Stimulated activated CD4-positive, alpha-beta T cell treated with anti-CD3 and anti-CD28 coated beads, Interleukin-1b, Interleukin-23, amount 100 ng/mL, for 24 hours (primary cell): ENCODE measurements at regions not wholly inside any gene's neighbourhood (a gene's known extent, or its start where the extent isn't known, plus 50 kb on each side); places are given as distances from the start of the nearest gene placed in this dataset.

Source experiments
- DNase-seq, 4 experiments: peaks; one replicate each; pipeline ENCODE4 v3.0.0-alpha.2; 2020; ENCODE audit warnings: low read depth in 4 of 4, low spot score in 1 of 4

DNA sequence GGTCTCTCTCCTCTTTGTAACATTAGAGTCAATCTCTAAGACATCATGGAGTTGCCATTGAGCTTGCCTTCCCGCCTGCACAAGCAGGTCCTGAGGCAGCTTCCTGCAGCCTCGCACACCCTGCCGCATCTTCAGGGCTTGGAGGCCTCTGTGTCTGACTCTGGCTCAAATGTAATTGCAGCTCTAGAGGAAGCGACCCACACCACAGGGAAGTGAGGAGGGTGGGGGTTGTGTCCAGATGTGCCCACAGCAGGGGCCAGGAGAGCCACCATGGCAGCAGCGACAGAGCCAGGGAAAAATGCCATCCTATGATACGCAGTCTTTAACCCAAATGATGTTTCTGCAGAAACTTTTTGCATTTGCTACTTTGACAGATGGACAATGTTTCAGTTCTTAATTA lies 216.0 kb upstream of the ZNF32 start:
- DNase-seq = no peak

DNA sequence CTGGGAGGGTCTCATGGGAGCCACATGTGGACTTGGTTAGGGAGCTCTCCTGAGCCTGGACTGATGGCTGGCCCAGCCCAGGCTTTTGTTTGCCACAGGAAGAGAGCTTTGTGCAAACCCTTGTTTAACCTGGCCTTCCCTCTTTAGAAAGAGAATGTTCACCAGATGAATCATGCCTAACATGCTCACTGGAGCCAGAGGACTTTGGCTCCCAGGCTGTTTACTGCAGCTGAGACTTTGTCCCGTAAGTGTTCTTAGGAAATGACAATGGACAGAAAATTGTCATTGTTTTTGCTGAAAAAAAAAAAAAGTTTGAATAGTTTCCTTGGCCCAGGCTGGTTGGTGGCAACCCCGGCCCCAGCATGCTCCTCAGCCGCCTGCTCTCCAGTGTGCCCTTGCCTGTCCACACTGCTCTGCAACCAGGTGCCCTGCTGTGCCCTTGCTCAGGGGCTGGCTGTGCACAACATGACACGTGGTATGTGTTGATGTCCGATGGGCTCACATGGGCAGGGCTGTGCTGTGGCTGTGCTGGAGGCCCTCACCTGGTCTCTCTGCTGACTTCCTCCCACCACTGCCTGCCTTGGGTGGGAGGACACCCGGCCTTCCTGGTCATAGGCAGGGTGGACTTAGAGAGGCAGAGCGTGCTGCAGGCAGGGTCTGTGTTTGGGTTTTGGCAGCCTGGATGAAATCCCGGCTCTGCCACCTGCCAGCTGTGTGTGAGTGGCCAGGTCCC lies 215.3 kb upstream of the ZNF32 start:
- no peak for DNase-seq

DNA sequence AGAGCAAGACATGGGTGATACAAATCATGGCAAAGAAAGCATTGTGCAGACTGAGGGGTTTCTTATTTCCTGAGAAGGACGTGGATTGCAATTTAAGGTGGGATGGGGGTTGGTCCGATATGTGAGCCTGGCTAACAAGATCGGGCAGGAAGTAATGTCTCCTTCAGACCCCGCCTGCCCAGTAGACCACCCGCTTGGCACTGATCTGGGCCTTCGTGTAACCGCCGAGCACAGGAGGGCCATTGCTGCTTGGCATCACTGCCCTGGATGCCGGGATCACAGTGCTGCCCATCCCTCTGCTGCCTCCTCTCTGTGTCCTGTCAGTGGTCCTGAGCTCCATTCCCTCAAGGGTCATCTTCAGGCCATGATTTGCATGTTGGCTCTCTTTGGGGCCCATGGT lies 214.6 kb upstream of the ZNF32 start:
- no peak for DNase-seq

DNA sequence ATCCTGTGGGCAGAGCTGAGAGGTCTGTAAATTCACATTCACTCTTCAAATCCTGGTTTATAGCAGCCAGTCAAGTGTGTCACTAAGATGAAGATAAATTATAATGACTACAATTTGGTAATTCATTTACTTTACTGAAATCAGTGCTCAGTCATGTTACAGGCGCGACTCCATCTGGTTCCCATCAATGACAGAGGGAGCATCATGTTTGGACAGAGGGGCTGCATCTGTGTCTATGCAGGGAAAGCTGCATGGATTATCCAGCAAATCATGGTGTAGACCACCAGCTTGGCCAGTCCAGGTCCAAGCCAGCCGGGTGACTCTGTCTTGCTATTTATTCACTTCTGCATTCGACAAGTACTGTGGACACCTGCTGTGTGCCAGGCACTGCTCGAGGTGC lies 214.1 kb upstream of the ZNF32 start:
- DNase-seq = no peak

DNA sequence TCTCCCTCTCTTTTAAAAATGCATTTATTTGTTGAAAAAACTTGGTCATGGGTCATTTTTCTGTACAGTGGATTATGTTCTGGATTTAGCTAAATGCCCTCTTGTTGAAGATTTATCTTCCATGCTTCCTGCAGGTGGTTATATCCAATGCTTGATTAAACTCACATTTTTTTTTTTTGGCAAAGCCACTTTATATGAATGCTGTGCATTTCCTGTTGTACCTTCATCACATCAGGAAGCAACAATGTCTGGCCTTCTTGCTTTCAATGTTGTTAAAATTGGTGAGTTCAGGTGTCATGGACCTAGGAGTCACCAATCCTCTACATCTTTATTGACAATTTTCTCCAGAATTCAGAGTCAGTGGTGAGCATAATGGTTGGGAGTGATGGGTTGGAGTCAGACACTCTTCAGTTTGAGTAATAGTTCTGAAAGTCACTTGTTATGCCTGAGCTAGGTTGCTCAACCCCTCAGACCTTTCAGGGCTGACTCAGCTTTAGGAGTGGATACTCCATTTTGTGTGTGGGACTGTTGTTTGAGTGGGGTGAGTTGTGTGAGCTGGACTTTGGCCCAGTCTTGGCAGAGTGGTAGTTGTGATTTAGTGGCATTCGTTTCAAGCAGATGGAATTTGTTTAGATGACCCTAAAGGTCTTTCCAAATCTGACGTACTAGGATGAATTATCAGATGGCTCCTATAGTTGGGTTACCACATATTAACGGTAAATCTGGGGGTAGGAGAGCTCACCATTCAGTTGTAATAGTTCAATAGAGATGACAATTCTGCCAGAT lies 213.5 kb upstream of the ZNF32 start:
- DNase-seq = no peak

DNA sequence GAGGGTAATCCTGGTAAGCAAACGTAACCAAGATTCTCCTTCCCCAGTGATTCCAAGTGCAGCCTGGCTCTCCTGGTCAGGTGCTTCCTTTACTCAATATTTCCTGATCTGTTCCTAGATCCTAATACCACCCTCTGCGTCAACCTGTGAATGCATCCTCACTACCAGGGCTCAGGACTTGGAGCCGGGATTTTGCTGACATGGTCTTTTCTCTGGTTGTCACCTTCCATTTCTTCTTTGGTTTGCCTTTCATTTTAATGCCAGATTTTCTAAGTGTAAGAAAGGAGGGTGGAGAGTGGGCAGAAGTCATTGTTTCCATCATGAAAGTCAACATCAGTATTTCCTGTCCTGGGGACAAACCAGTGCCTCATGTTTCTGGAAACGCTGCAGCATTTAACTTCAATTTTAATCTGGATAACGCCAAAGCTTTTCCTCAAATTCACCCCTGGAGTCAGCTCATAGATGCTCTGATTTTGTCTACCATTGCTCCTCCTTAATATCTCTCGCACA lies 210.4 kb upstream of the ZNF32 start:
- no peak for DNase-seq

DNA sequence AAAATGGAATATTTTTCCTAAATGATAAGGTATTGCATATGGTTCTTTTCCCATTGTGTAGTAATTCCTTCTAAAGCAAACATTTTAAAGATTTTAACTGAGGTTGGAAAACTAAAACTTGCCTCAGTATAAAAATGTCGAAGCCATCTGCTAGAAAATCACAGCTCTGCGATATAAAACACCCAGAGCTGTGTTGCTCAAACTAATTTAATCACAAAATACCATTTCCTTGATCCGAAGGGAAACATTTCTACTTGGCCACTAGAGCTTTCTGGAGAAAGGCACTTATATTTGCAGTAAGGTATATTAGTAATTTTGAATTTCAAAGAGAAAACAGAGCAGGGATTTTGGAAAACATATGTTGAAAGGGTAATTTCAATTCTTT lies 209.2 kb upstream of the ZNF32 start:
- no peak for DNase-seq

DNA sequence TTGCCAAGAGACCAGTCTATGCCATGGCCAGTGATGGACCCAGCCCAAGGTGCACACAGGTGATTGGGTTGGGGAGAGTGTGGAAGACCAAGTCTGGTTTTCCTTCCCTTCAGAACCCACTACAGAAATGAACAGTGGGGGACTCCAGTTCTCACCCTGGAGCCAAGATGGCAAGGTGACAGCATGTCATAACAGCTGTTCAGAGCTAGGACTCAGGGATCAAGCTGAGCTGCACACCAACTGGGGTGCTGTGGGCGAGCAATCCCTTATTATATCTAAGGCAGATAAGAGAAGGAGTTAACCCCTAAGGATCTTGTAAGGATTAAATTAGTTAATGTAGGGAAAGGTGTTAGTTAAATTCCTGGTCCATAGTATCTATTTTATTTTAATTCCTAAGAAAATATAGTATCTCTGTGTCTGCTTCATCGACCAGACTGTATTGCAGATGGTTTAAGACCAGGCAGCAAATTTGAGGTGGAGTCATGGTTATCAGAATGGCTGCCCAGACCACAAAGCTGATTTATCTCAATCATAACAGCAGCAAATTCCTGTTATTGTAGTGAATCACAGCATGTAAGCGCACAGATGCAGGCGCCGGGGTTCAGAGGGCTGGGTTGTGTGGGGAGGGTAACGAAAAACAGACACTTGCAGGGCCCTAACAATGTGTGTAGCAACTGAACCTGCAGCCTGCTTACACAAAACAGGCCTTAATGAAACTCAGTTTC lies 208.7 kb upstream of the ZNF32 start:
- no peak for DNase-seq

DNA sequence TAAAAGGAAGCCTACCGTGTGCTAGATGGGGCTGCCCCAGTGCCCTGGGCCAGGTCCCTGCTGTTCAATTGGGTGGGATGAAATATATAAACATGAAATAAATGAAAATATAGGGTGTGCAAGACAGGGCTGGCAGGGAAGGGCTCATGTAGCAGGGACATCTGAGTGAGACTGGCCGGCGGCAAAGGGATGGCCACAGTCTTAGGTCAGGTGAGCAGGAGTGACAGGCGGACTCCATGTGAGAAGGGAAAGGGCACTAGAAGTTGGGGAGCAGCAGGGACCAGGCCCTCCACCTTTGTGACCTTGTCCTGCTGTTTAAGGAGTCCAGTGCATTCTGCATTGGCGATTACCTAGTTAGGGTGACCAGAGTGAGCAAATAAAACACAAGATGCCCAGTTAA lies 207.6 kb upstream of the ZNF32 start:
- DNase-seq = no peak

DNA sequence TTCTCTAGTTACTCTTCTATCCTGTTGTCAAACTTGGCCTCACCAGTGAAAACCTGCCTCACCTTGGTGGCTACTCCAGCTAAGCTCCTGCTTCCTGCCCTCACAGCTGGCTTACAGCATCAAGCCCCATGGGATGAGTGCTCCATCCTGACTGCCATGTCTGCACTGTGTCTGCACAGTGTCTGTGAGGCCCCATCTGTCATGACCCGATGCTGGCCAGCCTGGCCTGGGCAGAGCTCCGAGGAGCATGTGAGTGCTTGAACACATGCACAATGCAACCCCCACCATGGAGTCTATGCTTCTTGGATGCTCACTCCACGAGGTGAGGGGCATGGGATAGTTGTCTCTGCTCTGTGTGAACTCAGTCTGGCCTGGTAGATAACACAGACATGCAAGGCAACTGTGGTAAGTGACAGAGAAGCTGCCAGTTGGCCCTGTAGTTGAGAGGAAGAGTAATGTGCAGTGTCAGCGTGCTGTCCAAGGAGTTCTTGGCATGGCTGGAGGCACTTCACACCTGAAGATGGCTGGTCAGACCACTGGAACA lies 207.1 kb upstream of the ZNF32 start:
- no peak for DNase-seq

DNA sequence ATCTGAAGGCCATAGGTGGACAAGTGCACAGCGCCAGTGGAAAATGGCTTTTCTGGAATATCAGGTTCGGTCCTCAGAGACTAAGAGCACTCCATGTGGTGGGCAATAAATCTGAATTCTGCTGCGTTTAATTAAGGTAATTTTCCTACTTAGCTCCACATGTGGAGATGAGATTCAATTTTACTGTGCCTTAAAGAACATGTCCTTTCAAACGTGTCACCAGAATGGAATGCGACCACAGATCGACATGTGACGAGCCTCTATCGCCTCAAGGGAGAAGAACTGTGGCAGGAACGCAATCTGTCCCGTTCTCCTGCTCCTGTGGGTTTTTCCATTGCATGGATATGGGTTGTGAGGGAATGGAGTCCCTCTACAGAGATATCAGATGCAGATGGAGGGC lies 205.3 kb upstream of the ZNF32 start:
- no peak for DNase-seq

DNA sequence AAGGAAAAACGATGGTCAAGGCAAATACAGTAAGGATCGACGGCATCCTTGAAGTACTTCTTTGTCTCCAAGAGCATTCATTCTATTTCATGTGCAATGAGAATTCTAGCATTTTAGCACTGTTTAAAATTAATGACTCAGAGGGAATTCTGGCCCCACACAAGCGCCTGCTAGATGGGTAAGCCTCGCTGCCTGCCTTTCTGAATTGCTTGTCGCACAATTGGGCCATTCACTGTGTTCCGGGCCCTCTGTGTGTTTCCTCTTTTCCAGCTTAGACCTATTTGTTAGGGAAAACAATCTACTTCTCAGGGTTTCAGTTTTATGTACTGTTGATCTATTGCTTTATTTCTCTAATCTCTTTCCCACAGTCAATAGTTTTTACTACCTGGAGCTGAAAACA lies 204.7 kb upstream of the ZNF32 start:
- no peak for DNase-seq

DNA sequence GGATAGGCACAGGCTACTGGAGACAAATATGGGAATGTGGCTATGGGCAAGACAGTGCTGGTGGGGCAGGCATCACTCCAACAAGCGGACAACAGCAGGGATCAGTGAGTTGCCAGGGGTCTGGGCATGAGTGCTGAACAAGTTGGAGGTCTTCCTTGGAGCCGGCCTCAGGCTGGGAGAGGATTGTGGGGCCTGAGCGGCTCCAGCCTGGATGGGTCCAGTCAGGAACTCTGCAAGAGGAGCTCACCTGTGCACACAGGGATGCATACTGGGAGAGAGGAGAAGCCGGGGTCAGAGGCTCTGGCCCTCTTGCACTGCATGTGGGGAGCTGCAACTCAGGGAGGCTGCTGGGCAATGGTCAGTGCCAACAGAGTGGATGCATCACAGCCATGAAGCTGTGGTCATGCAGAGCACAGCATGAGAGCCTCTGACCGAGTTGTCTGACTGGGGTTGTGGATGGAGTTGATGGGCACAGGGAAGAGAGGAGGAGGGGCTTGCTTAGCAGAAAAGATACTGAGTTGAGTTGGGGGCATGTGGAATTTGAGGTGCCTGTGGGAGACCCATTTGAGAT lies 204.0 kb upstream of the ZNF32 start:
- DNase-seq = no peak

DNA sequence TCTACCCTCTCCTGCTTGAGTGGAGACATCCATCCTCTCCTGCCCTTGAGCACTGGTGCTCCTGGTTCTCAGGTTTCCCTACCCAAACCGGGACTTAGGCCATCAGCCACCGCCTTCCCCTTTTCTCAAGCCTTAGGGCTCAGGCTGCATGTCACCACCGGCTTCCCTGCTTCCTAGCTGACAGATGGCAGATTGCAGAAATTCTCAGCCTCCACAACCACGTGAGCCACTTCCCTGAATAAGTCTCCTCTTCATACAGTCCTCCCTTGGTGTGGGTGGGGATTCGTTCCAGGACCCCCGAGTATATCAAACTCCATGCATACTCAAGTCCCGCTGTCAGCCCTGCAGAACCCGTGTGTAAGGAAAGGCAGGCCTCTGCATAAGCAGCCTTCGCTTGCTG lies 203.5 kb upstream of the ZNF32 start:
- no peak for DNase-seq

DNA sequence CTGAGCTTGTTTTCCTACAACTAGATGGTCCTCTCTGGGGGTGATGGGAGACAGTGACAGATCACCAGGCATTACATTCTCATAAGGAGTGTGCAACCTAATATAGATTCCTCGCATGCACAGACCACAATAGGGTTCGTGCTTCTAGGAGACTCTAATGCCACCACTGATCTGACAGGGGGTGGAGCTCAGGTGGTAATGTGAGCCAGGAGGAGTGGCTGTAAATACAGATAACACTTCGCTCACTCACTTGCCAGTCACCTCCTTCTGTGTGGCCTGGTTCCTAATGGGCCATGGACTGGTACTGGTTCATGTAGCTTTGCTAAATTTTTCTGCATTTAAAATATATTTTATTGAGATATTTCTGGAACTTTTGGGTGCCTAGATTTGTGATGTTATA lies 202.3 kb upstream of the ZNF32 start:
- DNase-seq = no peak

DNA sequence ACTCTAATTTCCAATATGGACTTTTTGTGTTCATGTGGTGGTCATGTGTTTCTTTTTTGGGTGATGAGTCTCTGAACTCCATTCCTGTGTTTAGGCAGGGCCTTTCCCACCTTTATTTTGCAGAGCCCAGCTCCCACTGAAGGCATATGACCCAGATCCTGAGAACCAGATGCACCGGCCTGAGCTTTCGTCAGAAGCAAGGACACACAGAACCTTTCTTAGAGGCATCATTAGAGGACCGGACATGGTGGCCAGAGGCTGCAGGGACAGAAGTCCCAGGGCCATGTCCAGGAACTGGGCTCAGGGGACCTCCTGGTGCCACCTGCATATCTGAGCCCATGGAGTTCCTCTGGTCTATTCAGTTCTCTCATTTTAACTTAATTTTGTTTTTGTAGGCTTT lies 200.9 kb upstream of the ZNF32 start:
- no peak for DNase-seq

DNA sequence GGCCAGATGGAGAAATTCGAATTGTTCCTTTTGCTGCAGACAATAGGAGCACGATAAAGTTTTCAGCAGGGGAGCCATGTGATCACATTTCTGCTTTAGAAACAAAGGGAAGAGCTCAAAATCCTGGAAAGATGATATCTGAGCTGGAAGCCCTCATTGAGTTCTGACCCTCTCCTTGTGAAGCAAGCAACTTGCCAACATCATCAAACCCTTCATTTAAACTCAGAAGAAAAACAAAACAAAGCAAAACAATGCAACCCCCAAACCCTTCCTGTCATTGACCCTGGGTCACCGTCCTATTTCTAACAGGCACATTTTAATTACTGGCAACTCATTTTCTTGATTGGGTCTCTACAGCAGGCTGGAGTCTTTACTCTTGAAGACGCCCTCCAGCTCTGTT lies 198.3 kb upstream of the ZNF32 start:
- DNase-seq = no peak

DNA sequence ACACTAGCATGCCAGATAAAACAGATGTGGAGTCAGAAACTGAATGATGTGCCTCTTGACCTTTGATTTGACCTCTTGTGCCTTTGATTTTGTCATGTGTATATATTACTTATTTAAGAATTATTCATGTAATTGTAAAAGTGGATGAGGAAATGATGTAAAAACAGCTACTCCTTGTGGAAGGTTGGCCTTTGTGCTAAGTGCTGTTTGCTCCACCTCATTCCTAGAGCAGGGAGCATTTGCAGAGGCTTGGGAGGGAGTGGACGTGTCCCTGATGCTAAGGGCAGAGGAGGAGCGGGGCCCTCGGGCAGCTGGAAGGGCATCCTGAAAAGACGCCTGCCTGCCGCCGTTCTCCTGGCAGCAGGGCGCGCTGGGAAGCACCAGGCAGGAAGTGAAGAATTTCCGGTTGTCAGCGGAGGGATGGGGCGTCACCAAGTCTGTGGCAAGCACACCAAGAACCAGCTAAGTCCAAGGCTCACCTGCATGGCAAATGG lies 197.6 kb upstream of the ZNF32 start:
- peak in 3 of 4 experiments; percentile 3 to 33 (median 25) for DNase-seq

DNA sequence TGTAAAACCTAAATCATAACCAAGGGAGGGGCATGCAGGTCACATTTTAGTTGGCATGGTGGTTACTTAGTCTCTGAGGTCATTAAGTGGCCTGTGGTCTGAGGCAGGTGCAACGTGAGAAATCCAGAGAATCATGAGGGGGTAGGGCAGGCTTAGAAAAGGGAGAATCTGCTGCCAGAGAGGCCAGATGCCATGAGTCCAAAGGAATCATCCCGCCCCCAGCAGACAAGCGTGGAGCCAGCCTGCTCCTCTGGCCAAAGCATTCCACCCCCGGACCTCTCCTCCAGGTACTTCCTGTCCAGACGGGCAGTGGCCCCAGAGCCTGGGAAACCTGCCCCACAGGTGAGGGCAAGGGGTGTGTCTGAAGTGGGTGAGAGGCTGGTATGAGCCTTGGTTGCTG lies 196.4 kb upstream of the ZNF32 start:
- DNase-seq = no peak

DNA sequence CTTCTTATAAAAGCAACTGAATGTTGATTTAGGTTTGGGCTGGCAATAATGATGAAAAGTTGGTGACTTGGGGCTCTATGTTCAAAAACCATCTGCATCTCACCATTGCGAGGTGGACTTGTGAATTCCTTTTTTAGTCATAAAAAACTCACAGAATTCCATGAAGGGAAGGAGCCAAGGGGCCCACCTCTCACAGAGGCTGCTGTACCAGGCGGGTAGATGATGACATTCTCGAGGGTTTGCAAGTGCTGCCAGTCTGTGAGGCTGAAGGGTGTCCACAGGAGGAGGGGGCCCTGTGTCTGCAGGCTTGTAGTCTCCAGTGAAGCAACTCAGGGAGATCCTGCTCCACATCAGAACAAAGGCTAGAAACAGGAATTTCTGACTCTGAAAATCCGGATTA lies 195.5 kb upstream of the ZNF32 start:
- DNase-seq = no peak
